Spleen (tissue), 7 donors: ENCODE measurements at regions not wholly inside any gene's neighbourhood (a gene's known extent, or its start where the extent isn't known, plus 50 kb on each side); places are given as distances from the start of the nearest gene placed in this dataset.

Experiments used
- POLR2A ChIP-seq, 3 donors: fragments of 450-650 bp; IDR thresholded peaks; one replicate each; pipeline ENCODE4 v1.5.1; 2017; ENCODE audit warnings: antibody characterized with exemption in 3 of 3, mild to moderate bottlenecking in 1 of 3
- POLR2AphosphoS5 ChIP-seq, 3 donors: sonication (generic); formaldehyde crosslinking; IDR thresholded peaks; one replicate each; pipeline ENCODE4 v1.5.1; 2017; ENCODE audit warnings: antibody characterized with exemption in 3 of 3
- TF ChIP-seq, protein P1 (sequence below), 11 experiments: fragments of 200-600 bp in 7 of 11; fragments of 450-650 bp in 4 of 11; sonication (generic) in 4 of 11; IDR thresholded peaks in 8 of 11; conservative IDR thresholded peaks in 3 of 11; 1 replicate in 7 of 11; 2 replicates in 4 of 11; pipeline versions ENCODE4 v1.4.0 to v1.8.0; 2016 to 2021; ENCODE audit warnings: antibody characterized with exemption in 11 of 11, inconsistent platforms in 4 of 11, mild to moderate bottlenecking in 1 of 11
- donor health status: DM: no; HTN: no; CAD: no; lungs with moderate emphysema.
- donor health status: DM: no; HTN: no; CAD: no.
- donor health status: DM: no; HTN: no; CAD: no.

DNA sequence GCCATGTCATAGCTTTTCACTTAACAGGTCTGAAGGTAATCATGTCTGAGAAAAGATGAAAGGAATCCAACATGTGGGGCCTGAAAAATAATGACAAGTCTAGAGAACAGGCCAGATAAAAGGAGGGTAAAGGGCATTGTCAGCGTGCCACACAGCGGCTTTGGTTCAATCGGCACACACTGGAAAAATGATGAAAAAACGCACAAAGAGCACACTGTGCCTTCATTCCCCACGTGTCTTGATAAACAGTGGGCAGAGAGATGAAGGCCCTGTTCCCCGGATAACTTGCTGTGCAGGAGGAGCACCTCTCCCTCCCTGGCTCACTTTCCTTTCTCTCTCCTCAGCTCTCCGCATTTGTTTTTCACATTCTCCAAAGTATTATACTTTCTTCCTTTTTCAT is 766.3 kb downstream of the TDRD15 start:
- no peak for TF ChIP-seq POLR2AphosphoS5 (IDR thresholded peaks at IDR 0.05)
- TF ChIP-seq POLR2A (IDR thresholded peaks at IDR 0.05), result no peak
- TF ChIP-seq, protein P1, sequence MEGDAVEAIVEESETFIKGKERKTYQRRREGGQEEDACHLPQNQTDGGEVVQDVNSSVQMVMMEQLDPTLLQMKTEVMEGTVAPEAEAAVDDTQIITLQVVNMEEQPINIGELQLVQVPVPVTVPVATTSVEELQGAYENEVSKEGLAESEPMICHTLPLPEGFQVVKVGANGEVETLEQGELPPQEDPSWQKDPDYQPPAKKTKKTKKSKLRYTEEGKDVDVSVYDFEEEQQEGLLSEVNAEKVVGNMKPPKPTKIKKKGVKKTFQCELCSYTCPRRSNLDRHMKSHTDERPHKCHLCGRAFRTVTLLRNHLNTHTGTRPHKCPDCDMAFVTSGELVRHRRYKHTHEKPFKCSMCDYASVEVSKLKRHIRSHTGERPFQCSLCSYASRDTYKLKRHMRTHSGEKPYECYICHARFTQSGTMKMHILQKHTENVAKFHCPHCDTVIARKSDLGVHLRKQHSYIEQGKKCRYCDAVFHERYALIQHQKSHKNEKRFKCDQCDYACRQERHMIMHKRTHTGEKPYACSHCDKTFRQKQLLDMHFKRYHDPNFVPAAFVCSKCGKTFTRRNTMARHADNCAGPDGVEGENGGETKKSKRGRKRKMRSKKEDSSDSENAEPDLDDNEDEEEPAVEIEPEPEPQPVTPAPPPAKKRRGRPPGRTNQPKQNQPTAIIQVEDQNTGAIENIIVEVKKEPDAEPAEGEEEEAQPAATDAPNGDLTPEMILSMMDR (IDR thresholded peaks at IDR 0.05 in 8 of 11, conservative IDR thresholded peaks at IDR 0.05 in 3 of 11), result no peak
